H1 (cell line): ENCODE measurements at regions not wholly inside any gene's neighbourhood (a gene's known extent, or its start where the extent isn't known, plus 50 kb on each side); places are given as distances from the start of the nearest gene placed in this dataset. TPM values are rescaled to one million over a fixed set of nuclear protein-coding genes. Genes with fewer than 3 reads are reported as not detected.

Experiments used
- CHD2 ChIP-seq: IDR thresholded peaks from 2 replicates; pipeline ENCODE4 v1.6.1; 2012; ENCODE audit warnings: low read length, improper control_type of control experiment
- RBBP5 ChIP-seq: IDR thresholded peaks from 2 replicates; pipeline ENCODE4 v1.7.1; 2012; ENCODE audit warnings: low read depth, mild to moderate bottlenecking, inconsistent platforms, low read length, moderate library complexity, borderline replicate concordance
- SP2 ChIP-seq: IDR thresholded peaks from 2 replicates; pipeline ENCODE4 v1.6.1; 2012; ENCODE audit warnings: mild to moderate bottlenecking, low read length, inconsistent platforms
- small RNA-seq: library from polyadenylated mRNA; stranded (forward); fragments of <200 nt; extraction: miRNeasy Mini kit (QIAGEN cat#:217004); gene quantifications from one replicate; pipeline ENCODE3, GENCODE V24; 2013; ENCODE audit not compliant: insufficient read depth

DNA sequence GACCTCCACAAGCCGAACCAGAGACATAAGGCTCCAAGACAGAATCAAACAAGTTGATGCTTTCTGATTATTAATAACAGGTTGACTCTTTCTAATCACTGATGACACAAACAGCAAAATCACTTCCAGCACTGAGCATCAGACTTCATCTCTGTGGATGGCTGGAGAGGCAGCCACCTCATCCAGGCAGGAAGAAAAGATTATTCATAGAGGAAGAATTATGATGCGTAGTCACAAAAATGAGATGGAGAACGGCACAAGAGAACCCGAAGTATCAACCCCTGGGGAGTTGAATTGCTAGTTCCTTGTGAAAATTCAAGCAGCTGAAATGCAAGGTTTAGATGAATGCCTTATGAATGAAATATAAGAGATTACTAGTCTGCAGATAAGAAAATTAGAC is 49.9 kb upstream of the LMCD1 start (continued):
- TF ChIP-seq RBBP5 (no peak), CHD2 (no peak), SP2 (no peak)

Small RNAs in the stretch of these regions (small RNA-seq; reads per million reads assigned to genes)
- gene RNU4ATAC17P: not detected
